Central memory CD8-positive, alpha-beta T cell (primary cell): ENCODE measurements at regions not wholly inside any gene's neighbourhood (a gene's known extent, or its start where the extent isn't known, plus 50 kb on each side); places are given as distances from the start of the nearest gene placed in this dataset.
"Not testable (repeated sequence)": the region's sequence is repeated elsewhere in the genome, so short reads cannot be mapped to it uniquely, and the experiment has no call there.

ENCODE experiments used
- ATAC-seq: fragments of 150-1000 bp; cut with Tn5 transposase; replicated peaks from 2 replicates; pipeline ENCODE4 v1.10.0; 2022; ENCODE audit warnings: mild to moderate bottlenecking, moderate FRiP score, moderate number of reproducible peaks; ENCODE audit not compliant: poor library complexity, severe bottlenecking; ENCODE audit errors: extremely low read depth
- DNase-seq, 2 donors: peaks; one replicate each; pipeline ENCODE4 v3.0.0; 2021; ENCODE audit warnings: low spot score in 2 of 2
- H3K27ac Mint-ChIP-seq: one replicate; pipeline ENCODE4 v1.8.0; 2022; ENCODE audit warnings: low read depth, mild to moderate bottlenecking, moderate library complexity, mixed read lengths
- H3K27me3 Mint-ChIP-seq: one replicate; pipeline ENCODE4 v1.8.0; 2022; ENCODE audit warnings: mixed read lengths
- H3K36me3 Mint-ChIP-seq: one replicate; pipeline ENCODE4 v1.8.0; 2022; ENCODE audit warnings: mild to moderate bottlenecking, moderate library complexity, mixed read lengths; ENCODE audit not compliant: insufficient read depth
- H3K4me1 Mint-ChIP-seq: one replicate; pipeline ENCODE4 v1.8.0; 2022; ENCODE audit warnings: mixed read lengths
- H3K4me3 Mint-ChIP-seq: one replicate; pipeline ENCODE4 v1.8.0; 2022; ENCODE audit warnings: mild to moderate bottlenecking, moderate library complexity, mixed read lengths
- H3K9me3 Mint-ChIP-seq: one replicate; pipeline ENCODE4 v1.8.0; 2022; ENCODE audit warnings: mixed read lengths

DNA sequence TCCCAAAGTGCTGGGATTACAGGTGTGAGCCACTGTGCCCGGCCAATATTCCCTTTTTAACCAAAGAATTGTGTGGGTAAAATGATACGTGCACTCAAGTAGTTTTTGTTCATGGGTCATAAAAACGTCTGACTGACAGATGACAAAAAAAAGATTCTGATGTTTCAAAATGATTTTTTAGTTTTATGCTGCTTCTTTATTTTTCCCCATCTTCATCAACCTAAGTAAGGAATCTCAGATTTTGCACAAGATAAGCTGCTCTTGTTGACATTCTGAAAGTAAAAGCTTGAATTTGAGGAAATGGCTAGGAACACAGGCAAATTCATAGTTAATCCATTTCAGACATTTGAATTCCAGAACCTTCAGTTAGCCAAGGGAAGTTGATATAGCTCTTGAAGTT is 526.1 kb upstream of the NRP1 start:
- H3K9me3 Mint-ChIP-seq = no peaks in the 10 kb centered on the region
- no peaks in the 10 kb centered on the region for H3K36me3 Mint-ChIP-seq
- no peaks in the 10 kb centered on the region for H3K4me1 Mint-ChIP-seq
- no peak overlapping the region for H3K4me3 Mint-ChIP-seq
- ATAC-seq (no peak), DNase-seq (no peak)
- H3K27me3 Mint-ChIP-seq = no peaks in the 10 kb centered on the region
- no peak overlapping the region for H3K27ac Mint-ChIP-seq

GRCh38 chr10:33859319-33860022 is 525.0 kb upstream of the NRP1 start:
- Mint-ChIP-seq H3K27me3 (no peaks in the 10 kb centered on the region), H3K27ac (no peak overlapping the region), H3K4me3 (no peak overlapping the region), H3K4me1 (no peaks in the 10 kb centered on the region), H3K9me3 (no peaks in the 10 kb centered on the region), H3K36me3 (no peaks in the 10 kb centered on the region)
- ATAC-seq (no peak), DNase-seq (no peak)

- no peaks in the 10 kb centered on the region for H3K4me1 Mint-ChIP-seq
- no peaks in the 10 kb centered on the region for H3K9me3 Mint-ChIP-seq
- no peak overlapping the region for H3K4me3 Mint-ChIP-seq
- no peaks in the 10 kb centered on the region for H3K36me3 Mint-ChIP-seq
- ATAC-seq (no peak), DNase-seq (no peak)
- H3K27ac Mint-ChIP-seq = no peak overlapping the region
- H3K27me3 Mint-ChIP-seq = no peaks in the 10 kb centered on the region
Measured at GRCh38 chr10:33858326-33858725, 523.9 kb upstream of the NRP1 start.

GRCh38 chr10:33853221-33853620 is 518.8 kb upstream of the NRP1 start:
- not testable (repeated sequence) for H3K4me3 Mint-ChIP-seq, ATAC-seq, DNase-seq, H3K36me3 Mint-ChIP-seq, H3K27ac Mint-ChIP-seq, H3K27me3 Mint-ChIP-seq, H3K9me3 Mint-ChIP-seq, H3K4me1 Mint-ChIP-seq

- ATAC-seq = no peak
- H3K27ac Mint-ChIP-seq = no peak overlapping the region
- H3K9me3 Mint-ChIP-seq = peaks cover 22% of the 10 kb centered on the region
- H3K36me3 Mint-ChIP-seq = no peaks in the 10 kb centered on the region
- no peaks in the 10 kb centered on the region for H3K4me1 Mint-ChIP-seq
- no peak overlapping the region for H3K4me3 Mint-ChIP-seq
- no peaks in the 10 kb centered on the region for H3K27me3 Mint-ChIP-seq
- DNase-seq = no peak
Measured at GRCh38 chr10:33843379-33843778, 508.9 kb upstream of the NRP1 start.

- ATAC-seq (no peak), DNase-seq (no peak)
- no peak overlapping the region for H3K4me3 Mint-ChIP-seq
- H3K36me3 Mint-ChIP-seq = no peaks in the 10 kb centered on the region
- H3K27me3 Mint-ChIP-seq = no peaks in the 10 kb centered on the region
- peaks cover 16% of the 10 kb centered on the region for H3K9me3 Mint-ChIP-seq
- no peaks in the 10 kb centered on the region for H3K4me1 Mint-ChIP-seq
- no peak overlapping the region for H3K27ac Mint-ChIP-seq
Measured at GRCh38 chr10:33841678-33842077, 507.2 kb upstream of the NRP1 start.

DNA sequence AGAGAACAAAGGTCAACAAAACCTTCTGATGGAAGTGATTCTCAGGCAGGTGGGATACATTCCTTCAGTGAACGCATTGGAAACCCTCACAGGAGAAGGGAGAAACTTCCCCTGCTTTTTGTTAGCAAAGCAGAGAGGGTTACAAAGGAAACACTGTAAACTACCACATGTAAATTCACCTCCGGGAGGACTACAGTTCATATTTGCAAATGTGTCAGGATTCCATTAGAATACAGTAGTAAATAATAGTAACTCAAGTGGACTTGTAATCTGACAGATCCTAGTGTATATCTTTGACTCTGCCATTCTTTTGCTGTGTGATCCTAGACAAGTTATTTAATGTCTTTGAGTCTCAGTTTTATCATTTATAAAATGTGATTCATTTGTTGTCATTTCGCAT is 504.3 kb upstream of the NRP1 start:
- H3K4me3 Mint-ChIP-seq = no peak overlapping the region
- peaks cover 8% of the 10 kb centered on the region for H3K9me3 Mint-ChIP-seq
- H3K27me3 Mint-ChIP-seq = no peaks in the 10 kb centered on the region
- ATAC-seq = no peak
- H3K4me1 Mint-ChIP-seq = no peaks in the 10 kb centered on the region
- no peak overlapping the region for H3K27ac Mint-ChIP-seq
- no peak for DNase-seq
- H3K36me3 Mint-ChIP-seq = no peaks in the 10 kb centered on the region

- no peaks in the 10 kb centered on the region for H3K27me3 Mint-ChIP-seq
- no peak for ATAC-seq
- H3K27ac Mint-ChIP-seq = no peak overlapping the region
Measured at GRCh38 chr10:33837736-33838135, 503.3 kb upstream of the NRP1 start.

DNA sequence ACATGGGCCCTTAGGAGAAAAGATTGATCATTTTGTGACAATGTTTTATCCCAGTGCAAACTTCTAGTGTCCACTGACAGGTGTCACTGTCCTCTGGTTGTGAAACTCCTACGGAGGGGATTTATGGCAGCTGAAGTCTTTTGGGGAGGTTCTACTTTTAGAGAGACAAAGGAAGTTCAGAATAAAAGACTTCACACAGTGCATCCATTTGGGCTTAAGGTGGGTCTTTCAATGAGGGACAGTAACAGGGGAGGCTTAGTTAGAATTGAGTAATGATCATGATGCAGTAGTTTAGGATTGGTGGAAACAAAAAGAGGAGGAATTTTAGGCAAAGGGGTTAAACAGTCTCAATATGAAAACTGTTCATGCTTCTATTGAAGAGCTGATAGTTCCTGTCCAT is 501.1 kb upstream of the NRP1 start:
- Mint-ChIP-seq H3K36me3 (no peaks in the 10 kb centered on the region), H3K4me3 (no peak overlapping the region), H3K9me3 (no peaks in the 10 kb centered on the region), H3K27me3 (no peaks in the 10 kb centered on the region), H3K27ac (no peak overlapping the region), H3K4me1 (no peaks in the 10 kb centered on the region)
- no peak for DNase-seq
- ATAC-seq = no peak

More at GRCh38 chr10:33837736-33838135, 503.3 kb upstream of the NRP1 start:
- H3K4me1 Mint-ChIP-seq = no peaks in the 10 kb centered on the region
- H3K9me3 Mint-ChIP-seq = no peaks in the 10 kb centered on the region
- H3K36me3 Mint-ChIP-seq = no peaks in the 10 kb centered on the region
- DNase-seq = no peak
- H3K4me3 Mint-ChIP-seq = no peak overlapping the region

GRCh38 chr10:33833566-33833965 is 499.1 kb upstream of the NRP1 start:
- no peaks in the 10 kb centered on the region for H3K27me3 Mint-ChIP-seq
- ATAC-seq (no peak), DNase-seq (no peak)
- H3K4me3 Mint-ChIP-seq = no peak overlapping the region
- peaks cover 6% of the 10 kb centered on the region for H3K9me3 Mint-ChIP-seq
- no peak overlapping the region for H3K27ac Mint-ChIP-seq
- no peaks in the 10 kb centered on the region for H3K4me1 Mint-ChIP-seq
- H3K36me3 Mint-ChIP-seq = no peaks in the 10 kb centered on the region

DNA sequence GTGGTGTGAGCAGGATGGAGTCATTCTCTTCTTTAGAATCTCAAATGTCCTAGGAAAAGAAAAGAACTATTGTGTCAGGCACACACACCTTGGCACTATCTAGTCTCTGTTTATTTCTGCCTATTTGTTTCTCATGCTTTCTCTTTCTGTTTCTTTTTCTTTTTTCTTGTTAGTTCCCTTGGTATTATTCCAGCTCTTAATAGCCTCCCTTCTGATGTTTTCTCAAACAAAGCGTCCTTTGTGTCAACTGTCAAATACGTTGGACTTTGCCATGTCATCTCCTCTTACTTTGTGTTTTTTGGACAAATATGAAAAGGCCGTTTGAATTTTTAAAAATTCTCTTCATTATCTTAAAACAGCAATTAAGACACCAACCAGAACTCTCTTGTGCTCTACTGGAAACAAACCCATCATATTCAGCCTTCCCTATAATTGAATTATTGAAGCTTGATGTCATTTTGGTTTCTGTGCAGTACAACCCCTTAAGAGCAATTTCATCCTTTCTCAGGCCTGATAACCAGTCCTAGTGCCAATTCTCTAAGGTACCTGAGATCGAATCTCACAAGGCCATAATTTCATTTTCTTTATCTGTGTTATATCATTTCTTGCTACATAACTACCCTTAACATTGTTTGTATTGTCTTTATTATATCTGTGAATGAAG is 497.8 kb upstream of the NRP1 start:
- Mint-ChIP-seq H3K9me3 (peaks cover 15% of the 10 kb centered on the region), H3K27me3 (no peaks in the 10 kb centered on the region)
- no peak for ATAC-seq

DNA sequence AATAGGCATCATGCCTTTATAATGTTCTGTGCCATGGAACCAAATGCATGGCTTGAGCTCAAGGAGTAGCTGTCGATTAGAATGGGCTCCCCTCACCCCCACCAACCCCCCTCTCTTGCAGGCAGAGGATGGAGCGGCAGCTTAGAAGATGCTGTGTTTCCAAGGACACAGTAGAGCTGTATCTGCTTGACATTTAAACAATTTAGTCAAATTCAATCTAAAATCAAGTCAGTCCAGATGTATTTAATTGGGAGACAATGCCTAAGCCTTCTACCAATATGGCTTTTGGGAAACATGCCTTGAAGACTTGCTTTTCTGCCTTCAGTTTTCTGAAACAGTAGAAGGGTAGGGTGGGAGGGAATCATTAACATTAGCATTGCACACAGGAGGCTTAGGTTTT is 497.1 kb upstream of the NRP1 start:
- no peak overlapping the region for H3K4me3 Mint-ChIP-seq
- no peak for ATAC-seq
- peaks cover 15% of the 10 kb centered on the region for H3K9me3 Mint-ChIP-seq

More for the DNA sequence above, 497.8 kb upstream of the NRP1 start:
- H3K27ac Mint-ChIP-seq = no peak overlapping the region
- no peaks in the 10 kb centered on the region for H3K4me1 Mint-ChIP-seq
- DNase-seq = no peak
- H3K4me3 Mint-ChIP-seq = no peak overlapping the region
- no peaks in the 10 kb centered on the region for H3K36me3 Mint-ChIP-seq

GRCh38 chr10:33829899-33830298 is 495.4 kb upstream of the NRP1 start:
- H3K36me3 Mint-ChIP-seq, H3K27me3 Mint-ChIP-seq, H3K4me1 Mint-ChIP-seq: not testable (repeated sequence)

More for the DNA sequence above, 497.1 kb upstream of the NRP1 start:
- Mint-ChIP-seq H3K27ac (no peak overlapping the region), H3K4me1 (no peaks in the 10 kb centered on the region), H3K27me3 (no peaks in the 10 kb centered on the region), H3K36me3 (no peaks in the 10 kb centered on the region)
- DNase-seq = no peak

More at GRCh38 chr10:33829899-33830298, 495.4 kb upstream of the NRP1 start:
- peaks cover 15% of the 10 kb centered on the region for H3K9me3 Mint-ChIP-seq
- not testable (repeated sequence) for DNase-seq, ATAC-seq, H3K27ac Mint-ChIP-seq, H3K4me3 Mint-ChIP-seq
